ENCODE measurements at regions not wholly inside any gene's neighbourhood (a gene's known extent, or its start where the extent isn't known, plus 50 kb on each side); places are given as distances from the start of the nearest gene placed in this dataset.

DNA sequence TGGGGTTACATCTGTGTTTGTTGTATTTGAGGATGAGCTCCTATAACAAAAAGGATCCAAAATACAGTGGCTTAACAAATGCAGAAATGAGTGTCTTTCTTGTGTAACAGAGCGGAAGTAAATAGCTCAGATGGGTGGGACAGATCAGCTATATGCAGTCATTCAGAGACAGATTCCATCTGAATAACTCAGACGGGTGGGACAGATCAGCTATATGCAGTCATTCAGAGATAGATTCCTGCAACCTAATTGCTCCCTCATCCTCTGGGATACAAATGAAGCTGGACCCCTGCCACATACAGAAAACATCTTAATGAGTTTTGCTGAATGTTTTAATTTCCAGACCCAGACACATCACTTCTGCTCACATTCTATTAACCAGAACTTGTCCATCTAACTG, 332.3 kb downstream of the BCKDHB start (continued):
- TF ChIP-seq, protein P1, sequence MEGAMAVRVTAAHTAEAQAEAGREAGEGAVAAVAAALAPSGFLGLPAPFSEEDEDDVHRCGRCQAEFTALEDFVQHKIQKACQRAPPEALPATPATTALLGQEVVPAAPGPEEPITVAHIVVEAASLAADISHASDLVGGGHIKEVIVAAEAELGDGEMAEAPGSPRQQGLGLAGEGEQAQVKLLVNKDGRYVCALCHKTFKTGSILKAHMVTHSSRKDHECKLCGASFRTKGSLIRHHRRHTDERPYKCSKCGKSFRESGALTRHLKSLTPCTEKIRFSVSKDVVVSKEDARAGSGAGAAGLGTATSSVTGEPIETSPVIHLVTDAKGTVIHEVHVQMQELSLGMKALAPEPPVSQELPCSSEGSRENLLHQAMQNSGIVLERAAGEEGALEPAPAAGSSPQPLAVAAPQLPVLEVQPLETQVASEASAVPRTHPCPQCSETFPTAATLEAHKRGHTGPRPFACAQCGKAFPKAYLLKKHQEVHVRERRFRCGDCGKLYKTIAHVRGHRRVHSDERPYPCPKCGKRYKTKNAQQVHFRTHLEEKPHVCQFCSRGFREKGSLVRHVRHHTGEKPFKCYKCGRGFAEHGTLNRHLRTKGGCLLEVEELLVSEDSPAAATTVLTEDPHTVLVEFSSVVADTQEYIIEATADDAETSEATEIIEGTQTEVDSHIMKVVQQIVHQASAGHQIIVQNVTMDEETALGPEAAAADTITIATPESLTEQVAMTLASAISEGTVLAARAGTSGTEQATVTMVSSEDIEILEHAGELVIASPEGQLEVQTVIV (IDR thresholded peaks at IDR 0.05; ENCODE audit: borderline replicate concordance, partially characterized antibody), result no peak
- TF ChIP-seq, protein P2, sequence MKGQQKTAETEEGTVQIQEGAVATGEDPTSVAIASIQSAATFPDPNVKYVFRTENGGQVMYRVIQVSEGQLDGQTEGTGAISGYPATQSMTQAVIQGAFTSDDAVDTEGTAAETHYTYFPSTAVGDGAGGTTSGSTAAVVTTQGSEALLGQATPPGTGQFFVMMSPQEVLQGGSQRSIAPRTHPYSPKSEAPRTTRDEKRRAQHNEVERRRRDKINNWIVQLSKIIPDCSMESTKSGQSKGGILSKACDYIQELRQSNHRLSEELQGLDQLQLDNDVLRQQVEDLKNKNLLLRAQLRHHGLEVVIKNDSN (IDR thresholded peaks at IDR 0.05; ENCODE audit: borderline replicate concordance, extremely low read length, insufficient read depth, low read depth, low read length), result no peak
- TF ChIP-seq RBBP5 (conservative IDR thresholded peaks at IDR 0.05) (no peak), CREM (IDR thresholded peaks at IDR 0.05; ENCODE audit: low read depth) (no peak), SIX5 (IDR thresholded peaks at IDR 0.05; ENCODE audit: low read depth, low read length, severe bottlenecking) (no peak), DPF2 (IDR thresholded peaks at IDR 0.05) (no peak)

GRCh38 chr6:80437801-80438200, 331.3 kb downstream of the BCKDHB start:
- in situ Hi-C loops (cut with MboI), result no loop called here
- no peak overlapping the region for H3K4me3 ChIP-seq
- SMC1A ChIA-PET (ENCODE audit: uncharacterized antibody, unreplicated experiment), result interaction anchor here (1.0 kb wide), 1 partner anchor 333 kb away, joined by 3 read pairs; no protein-coding TSS in a partner anchor
- H4K20me1 ChIP-seq (ENCODE audit: control insufficient read depth, insufficient read depth), result no peaks in the 10 kb centered on the region
- intact Hi-C loops (cut with micrococcal nuclease; ENCODE audit: unreplicated experiment), result no loop called here
- no peak for DNase-seq (ENCODE audit: low read depth, low spot score)
- H3K9ac ChIP-seq (ENCODE audit: control insufficient read depth, insufficient read depth, low read length), result no peak overlapping the region
- H3K4me2 ChIP-seq (ENCODE audit: control insufficient read depth, insufficient read depth), result no peak overlapping the region
- H3K9me3 ChIP-seq (replicated peaks; ENCODE audit: control insufficient read depth, insufficient read depth, low read length), result no peaks in the 10 kb centered on the region
- CTCF ChIA-PET, result interaction anchor here (1.2 kb wide), 1 partner anchor 224 kb away, joined by 3 read pairs; no protein-coding TSS in a partner anchor
- ATAC-seq, result no peak
- TF ChIP-seq RB1 (IDR thresholded peaks at IDR 0.05; ENCODE audit: borderline replicate concordance), result no peak
- TF ChIP-seq, protein P3, sequence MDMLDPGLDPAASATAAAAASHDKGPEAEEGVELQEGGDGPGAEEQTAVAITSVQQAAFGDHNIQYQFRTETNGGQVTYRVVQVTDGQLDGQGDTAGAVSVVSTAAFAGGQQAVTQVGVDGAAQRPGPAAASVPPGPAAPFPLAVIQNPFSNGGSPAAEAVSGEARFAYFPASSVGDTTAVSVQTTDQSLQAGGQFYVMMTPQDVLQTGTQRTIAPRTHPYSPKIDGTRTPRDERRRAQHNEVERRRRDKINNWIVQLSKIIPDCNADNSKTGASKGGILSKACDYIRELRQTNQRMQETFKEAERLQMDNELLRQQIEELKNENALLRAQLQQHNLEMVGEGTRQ (IDR thresholded peaks at IDR 0.05; ENCODE audit: borderline replicate concordance, low read depth, low read length), result no peak
- TF ChIP-seq YBX1 (IDR thresholded peaks at IDR 0.05), result no peak
- no peak for TF ChIP-seq ZBED1 (IDR thresholded peaks at IDR 0.05; ENCODE audit: borderline replicate concordance)
- TF ChIP-seq SIN3A (IDR thresholded peaks at IDR 0.05; ENCODE audit: low read depth, low read length), result no peak
- no peak for TF ChIP-seq POLR2AphosphoS2 (IDR thresholded peaks at IDR 0.05; ENCODE audit: low read depth, low read length)
- TF ChIP-seq, protein P4, sequence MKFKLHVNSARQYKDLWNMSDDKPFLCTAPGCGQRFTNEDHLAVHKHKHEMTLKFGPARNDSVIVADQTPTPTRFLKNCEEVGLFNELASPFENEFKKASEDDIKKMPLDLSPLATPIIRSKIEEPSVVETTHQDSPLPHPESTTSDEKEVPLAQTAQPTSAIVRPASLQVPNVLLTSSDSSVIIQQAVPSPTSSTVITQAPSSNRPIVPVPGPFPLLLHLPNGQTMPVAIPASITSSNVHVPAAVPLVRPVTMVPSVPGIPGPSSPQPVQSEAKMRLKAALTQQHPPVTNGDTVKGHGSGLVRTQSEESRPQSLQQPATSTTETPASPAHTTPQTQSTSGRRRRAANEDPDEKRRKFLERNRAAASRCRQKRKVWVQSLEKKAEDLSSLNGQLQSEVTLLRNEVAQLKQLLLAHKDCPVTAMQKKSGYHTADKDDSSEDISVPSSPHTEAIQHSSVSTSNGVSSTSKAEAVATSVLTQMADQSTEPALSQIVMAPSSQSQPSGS (IDR thresholded peaks at IDR 0.05; ENCODE audit: low read length), result no peak
- H3K4me1 ChIP-seq (ENCODE audit: control insufficient read depth, insufficient read depth, low read length), result no peaks in the 10 kb centered on the region
- H3K79me2 ChIP-seq (ENCODE audit: control insufficient read depth, insufficient read depth, low read length), result no peaks in the 10 kb centered on the region
- H3K36me3 ChIP-seq (ENCODE audit: control insufficient read depth in 2 of 2, insufficient read depth in 2 of 2, low read length in 1 of 2), result no peaks in the 10 kb centered on the region
- H3K27ac ChIP-seq (ENCODE audit: control insufficient read depth, insufficient read depth), result no peak overlapping the region
- H2AFZ ChIP-seq (ENCODE audit: control insufficient read depth, low read depth, low read length), result no peak overlapping the region
- BruUV-seq (replicated peaks), result no TSS peak
- 68% methylated on average over 5 of the region's 5 CpGs for WGBS (ENCODE audit: insufficient coverage, insufficient replicate concordance, low lambda C conversion rate, missing lambda C conversion rate)
- no peaks in the 10 kb centered on the region for H3K27me3 ChIP-seq (replicated peaks in 1 of 2; ENCODE audit: control insufficient read depth in 2 of 2, insufficient read depth in 2 of 2, low read length in 1 of 2)
- FAIRE-seq, result no peak
- POLR2A ChIA-PET, result no interaction called here
- RAD21 ChIA-PET (ENCODE audit: unreplicated experiment), result no interaction called here
